OCI-LY1 (cell line): ENCODE measurements at regions not wholly inside any gene's neighbourhood (a gene's known extent, or its start where the extent isn't known, plus 50 kb on each side); places are given as distances from the start of the nearest gene placed in this dataset.

ENCODE experiments used
- H2AFZ ChIP-seq: fragments of 200-600 bp; sonication (generic), shearing (Covaris generic); 2 replicates; pipeline ENCODE4 v1.6.0; 2014; ENCODE audit warnings: antibody characterized with exemption, mild to moderate bottlenecking, low read length
- H3F3A ChIP-seq: fragments of 200-600 bp; sonication (generic), shearing (Covaris generic); 2 replicates; pipeline ENCODE4 v1.6.0; 2014; ENCODE audit warnings: mild to moderate bottlenecking, antibody characterized with exemption, low read length, moderate library complexity; ENCODE audit not compliant: insufficient read depth
- H3K27ac ChIP-seq: fragments of 200-600 bp; sonication (generic); 2 replicates; pipeline ENCODE4 v1.5.1; 2014; ENCODE audit warnings: low read length, mixed run types, mild to moderate bottlenecking, low read depth; ENCODE audit not compliant: poor library complexity, severe bottlenecking
- H3K27me3 ChIP-seq: fragments of 200-600 bp; sonication (generic); 2 replicates; pipeline ENCODE4 v1.6.0; 2014; ENCODE audit warnings: antibody characterized with exemption, mild to moderate bottlenecking, low read length, moderate library complexity; ENCODE audit not compliant: insufficient read depth
- H3K36me3 ChIP-seq: fragments of 200-600 bp; sonication (generic); 2 replicates; pipeline ENCODE4 v1.6.1; 2014; ENCODE audit warnings: mild to moderate bottlenecking, antibody characterized with exemption, low read length, moderate library complexity, mixed read lengths; ENCODE audit not compliant: insufficient read depth
- H3K4me1 ChIP-seq: fragments of 200-600 bp; sonication (generic); 2 replicates; pipeline ENCODE4 v1.5.1; 2014; ENCODE audit warnings: mild to moderate bottlenecking, low read length, moderate library complexity; ENCODE audit not compliant: insufficient read depth, severe bottlenecking
- H3K4me2 ChIP-seq: fragments of 200-600 bp; sonication (generic), shearing (Covaris generic); 2 replicates; pipeline ENCODE4 v1.6.1; 2014; ENCODE audit warnings: low read length
- H3K4me3 ChIP-seq: fragments of 200-600 bp; sonication (generic); 2 replicates; pipeline ENCODE4 v1.5.1; 2014; ENCODE audit warnings: low read length, low read depth, mild to moderate bottlenecking, mixed read lengths; ENCODE audit not compliant: poor library complexity, severe bottlenecking
- H3K79me2 ChIP-seq: fragments of 200-600 bp; shearing (Covaris generic); 2 replicates; pipeline ENCODE4 v1.6.1; 2016; ENCODE audit warnings: mixed run types, low read length, mixed read lengths; ENCODE audit not compliant: insufficient read depth
- H3K9ac ChIP-seq: fragments of 200-600 bp; sonication (generic), shearing (Covaris generic); 2 replicates; pipeline ENCODE4 v1.6.1; 2014; ENCODE audit warnings: mild to moderate bottlenecking, low read length, mixed read lengths
- H3K9me2 ChIP-seq: fragments of 200-600 bp; sonication (generic), shearing (Covaris generic); 2 replicates; pipeline ENCODE4 v1.6.1; 2014; ENCODE audit warnings: low read depth, mild to moderate bottlenecking, low read length, mixed read lengths
- H3K9me3 ChIP-seq: fragments of 200-600 bp; shearing (Covaris generic); 2 replicates; pipeline ENCODE4 v1.6.1; 2014; ENCODE audit warnings: low read length, mixed read lengths
- H4K20me1 ChIP-seq: fragments of 200-600 bp; sonication (generic), shearing (Covaris generic); 2 replicates; pipeline ENCODE4 v1.6.0; 2016; ENCODE audit warnings: mild to moderate bottlenecking, low read length; ENCODE audit not compliant: insufficient read depth
- CTCF ChIP-seq: fragments of 200-600 bp; sonication (generic), shearing (Covaris generic); IDR thresholded peaks from 2 replicates; pipeline ENCODE4 v1.5.1; 2017; ENCODE audit warnings: mild to moderate bottlenecking, antibody characterized with exemption, low read length, moderate library complexity, mixed read lengths
- EZH2 ChIP-seq: fragments of 200-600 bp; sonication (generic), shearing (Covaris generic); IDR thresholded peaks from 2 replicates; pipeline ENCODE4 v1.8.0; 2017; ENCODE audit warnings: borderline replicate concordance, mixed run types, mild to moderate bottlenecking, antibody characterized with exemption, low read length, moderate library complexity, mixed read lengths

- no peaks in the 10 kb centered on the region for H3K27me3 ChIP-seq
- no peak overlapping the region for H2AFZ ChIP-seq
- H3K4me2 ChIP-seq = no peak overlapping the region
- H3K4me3 ChIP-seq = no peak overlapping the region
- H3F3A ChIP-seq = no peaks in the 10 kb centered on the region
- H3K27ac ChIP-seq = no peak overlapping the region
- H3K36me3 ChIP-seq = no peaks in the 10 kb centered on the region
- no peaks in the 10 kb centered on the region for H3K4me1 ChIP-seq
- no peaks in the 10 kb centered on the region for H4K20me1 ChIP-seq
- no peak for TF ChIP-seq CTCF
- no peak for TF ChIP-seq EZH2
- no peaks in the 10 kb centered on the region for H3K9me2 ChIP-seq
- H3K9ac ChIP-seq = no peak overlapping the region
- H3K79me2 ChIP-seq = no peaks in the 10 kb centered on the region
- no peaks in the 10 kb centered on the region for H3K9me3 ChIP-seq
Measured at GRCh38 chr1:5297886-5298239, 643.5 kb downstream of the AJAP1 start.

GRCh38 chr1:5297180-5297885, 642.9 kb downstream of the AJAP1 start:
- H3K79me2 ChIP-seq = no peaks in the 10 kb centered on the region

GRCh38 chr1:5296557-5297179, 642.3 kb downstream of the AJAP1 start:
- Histone ChIP-seq H4K20me1 (no peaks in the 10 kb centered on the region), H3K4me3 (no peak overlapping the region), H3K79me2 (no peaks in the 10 kb centered on the region), H3K27me3 (no peaks in the 10 kb centered on the region), H3K9me3 (no peaks in the 10 kb centered on the region), H2AFZ (no peak overlapping the region), H3K4me1 (no peaks in the 10 kb centered on the region), H3K36me3 (no peaks in the 10 kb centered on the region), H3K27ac (no peak overlapping the region), H3K9me2 (no peaks in the 10 kb centered on the region), H3F3A (no peaks in the 10 kb centered on the region), H3K9ac (no peak overlapping the region), H3K4me2 (no peak overlapping the region)
- TF ChIP-seq CTCF (no peak), EZH2 (no peak)

More at GRCh38 chr1:5297180-5297885, 642.9 kb downstream of the AJAP1 start:
- no peaks in the 10 kb centered on the region for H3F3A ChIP-seq
- no peaks in the 10 kb centered on the region for H4K20me1 ChIP-seq
- H2AFZ ChIP-seq = no peak overlapping the region
- H3K4me2 ChIP-seq = no peak overlapping the region
- no peak overlapping the region for H3K27ac ChIP-seq
- no peak overlapping the region for H3K4me3 ChIP-seq
- H3K9me3 ChIP-seq = no peaks in the 10 kb centered on the region
- TF ChIP-seq EZH2 (no peak), CTCF (no peak)
- no peaks in the 10 kb centered on the region for H3K9me2 ChIP-seq
- no peaks in the 10 kb centered on the region for H3K36me3 ChIP-seq
- no peak overlapping the region for H3K9ac ChIP-seq
- no peaks in the 10 kb centered on the region for H3K27me3 ChIP-seq
- H3K4me1 ChIP-seq = no peaks in the 10 kb centered on the region
